HG02885 (cell line): ENCODE measurements at regions not wholly inside any gene's neighbourhood (a gene's known extent, or its start where the extent isn't known, plus 50 kb on each side); places are given as distances from the start of the nearest gene placed in this dataset.
"Not testable (repeated sequence)": the region's sequence is repeated elsewhere in the genome, so short reads cannot be mapped to it uniquely, and the experiment has no call there.

Source experiments
- ATAC-seq: cut with Tn5 transposase; IDR thresholded peaks from one replicate; pipeline ENCODE4 v1.9.1; 2021; ENCODE audit warnings: mild to moderate bottlenecking; ENCODE audit not compliant: unreplicated experiment, poor library complexity

- ATAC-seq = no peak
Measured at GRCh38 chr10:111545861-111546605, 469.2 kb downstream of the ADRA2A start.

DNA sequence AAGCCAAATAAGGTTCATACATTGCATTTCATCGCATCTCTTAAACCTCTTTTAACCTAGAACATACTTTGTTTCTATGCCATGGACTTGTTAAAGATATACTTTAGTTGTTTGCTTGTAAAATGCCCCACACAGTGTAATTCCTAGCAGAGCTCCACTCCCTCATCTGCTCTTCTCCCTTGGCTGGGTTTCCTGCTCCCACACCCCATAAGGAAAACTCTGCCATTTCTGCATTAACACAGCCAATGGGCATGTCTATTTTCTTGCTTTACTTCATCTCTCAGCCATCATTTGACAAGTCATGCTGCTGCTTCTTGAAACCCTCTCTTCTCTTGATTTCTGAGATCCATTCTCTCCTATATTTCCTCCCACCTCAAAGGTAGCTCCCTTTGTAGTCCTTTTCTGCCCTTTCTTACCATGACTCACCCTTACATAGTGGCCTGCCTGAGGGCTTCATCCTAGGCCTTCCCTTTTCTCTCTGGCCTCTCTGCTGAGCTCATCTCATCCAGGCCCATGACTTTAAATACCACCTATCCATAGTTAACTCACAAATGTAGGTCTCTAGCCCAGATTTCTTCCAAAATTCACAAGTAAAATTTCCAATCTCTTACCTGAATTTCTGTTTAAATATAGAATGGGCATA, 471.4 kb downstream of the ADRA2A start:
- ATAC-seq = no peak

DNA sequence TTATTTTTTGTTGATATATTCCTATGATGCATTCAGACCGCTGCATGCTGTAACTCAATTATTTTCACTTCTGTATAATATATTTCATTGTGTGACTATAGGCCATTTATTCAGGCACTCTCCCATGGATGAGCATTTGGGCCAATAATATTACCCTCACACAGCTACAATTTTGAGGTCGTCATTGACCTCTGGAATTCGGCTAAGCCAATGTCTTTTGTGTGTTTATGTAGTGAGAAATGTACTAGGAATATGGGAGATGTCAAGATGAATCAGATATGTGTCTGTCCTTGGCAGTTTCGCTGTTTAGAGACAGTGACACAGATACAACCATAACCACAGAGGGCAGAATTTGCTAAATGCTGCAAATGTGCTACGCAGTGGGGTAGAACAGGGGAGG, 474.2 kb downstream of the ADRA2A start:
- ATAC-seq = no peak

DNA sequence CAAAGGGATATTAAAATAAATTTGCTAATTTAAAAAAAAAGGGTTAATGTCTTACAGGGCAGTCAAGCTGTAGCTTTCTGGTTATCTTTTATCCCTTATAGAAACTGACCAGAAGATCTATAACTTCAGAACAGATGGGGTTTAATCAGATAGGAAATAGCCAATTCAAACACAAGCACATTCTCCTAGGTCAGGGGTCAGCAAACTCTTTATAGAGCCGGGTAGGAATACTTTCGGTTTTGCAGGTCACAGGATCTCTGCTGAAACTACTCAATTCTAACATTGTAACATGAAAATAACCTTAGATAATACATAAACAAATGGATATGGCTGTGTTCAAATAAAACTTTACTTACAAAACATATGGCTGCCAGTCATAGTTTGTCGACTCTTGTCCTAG, 479.8 kb downstream of the ADRA2A start:
- ATAC-seq = no peak

DNA sequence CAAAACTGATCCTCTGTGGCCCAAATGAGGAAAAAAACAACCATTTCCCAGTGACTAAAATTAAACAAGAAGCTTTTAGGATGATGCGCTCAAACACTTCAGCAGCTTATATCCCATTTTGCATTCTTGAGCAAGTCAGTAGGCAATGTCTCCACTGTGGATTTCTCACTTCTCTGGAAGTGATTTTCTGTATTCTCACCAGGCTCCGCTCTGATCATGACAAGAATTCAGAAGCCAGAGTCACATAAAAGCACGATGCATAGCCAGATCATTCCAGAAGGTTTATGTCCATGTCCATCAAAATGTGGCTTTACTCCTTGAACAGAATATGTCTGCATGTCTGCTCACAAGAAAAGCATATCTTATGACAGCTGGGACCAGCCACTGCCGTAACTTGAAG, 481.4 kb downstream of the ADRA2A start:
- ATAC-seq = no peak

- no peak for ATAC-seq
Measured at GRCh38 chr10:111560027-111560426, 483.2 kb downstream of the ADRA2A start.

DNA sequence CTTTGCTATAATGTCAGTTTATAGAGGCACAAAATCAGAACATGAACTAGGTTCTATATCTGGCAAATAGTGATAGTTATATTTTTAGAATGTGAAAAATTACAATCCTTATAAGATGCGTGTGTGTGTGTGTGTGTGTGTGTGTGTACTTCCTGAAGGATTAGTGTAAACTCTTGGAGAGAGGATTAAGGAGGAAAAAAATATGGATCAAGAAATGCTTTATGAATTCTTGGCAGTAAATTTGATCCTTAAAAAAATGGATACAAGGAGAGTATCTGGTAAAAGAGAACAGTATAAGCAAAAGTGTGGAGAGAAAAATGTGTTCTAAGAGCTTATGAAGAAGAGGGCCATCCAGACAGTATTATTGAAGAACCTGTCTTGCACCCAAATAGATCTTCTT, 484.3 kb downstream of the ADRA2A start:
- no peak for ATAC-seq

GRCh38 chr10:111565542-111565941, 488.7 kb downstream of the ADRA2A start:
- no peak for ATAC-seq

DNA sequence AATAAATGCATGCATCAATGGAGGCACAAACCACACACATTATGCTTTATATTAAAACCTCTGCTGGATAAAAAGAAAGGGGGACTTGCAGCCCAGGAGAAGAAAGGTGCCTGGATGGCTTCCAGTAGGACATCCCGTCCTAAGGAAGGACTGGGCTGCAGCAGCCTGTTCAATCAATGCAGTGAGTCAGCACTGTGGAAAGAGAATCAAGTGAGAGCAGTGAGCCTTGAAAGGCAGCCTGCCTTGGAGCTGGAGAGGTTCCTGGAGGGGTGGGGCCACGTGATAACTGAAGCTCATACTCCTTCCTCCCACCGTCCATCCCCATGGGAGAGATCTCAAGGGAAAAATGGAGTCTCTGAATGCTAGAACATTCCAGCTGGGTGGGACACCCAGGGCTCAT, 501.2 kb downstream of the ADRA2A start:
- no peak for ATAC-seq

GRCh38 chr10:111579473-111579872, 502.6 kb downstream of the ADRA2A start:
- ATAC-seq = no peak

- no peak for ATAC-seq
Measured at GRCh38 chr10:111590703-111591102, 513.9 kb downstream of the ADRA2A start.

- ATAC-seq = no peak
Measured at GRCh38 chr10:111593578-111593977, 516.7 kb downstream of the ADRA2A start.

DNA sequence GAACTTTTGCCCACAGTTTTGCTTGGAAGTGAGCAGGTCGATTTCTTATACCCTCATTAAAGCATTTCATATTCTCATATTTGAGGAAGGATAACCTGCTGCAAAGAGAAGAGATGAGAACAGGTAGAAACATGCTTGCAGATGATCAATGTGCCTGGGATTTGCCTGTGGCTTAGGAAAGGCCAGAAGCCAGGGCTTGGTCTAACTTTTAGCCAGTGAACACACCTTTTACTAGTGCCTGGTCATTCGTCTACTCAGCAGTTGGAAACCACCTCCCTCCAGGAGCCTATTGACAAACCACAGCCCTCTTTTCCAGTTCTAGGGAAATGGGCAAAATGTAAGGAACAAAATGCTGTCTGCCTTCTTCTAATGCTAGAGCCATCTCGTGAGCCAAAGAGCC, 518.3 kb downstream of the ADRA2A start:
- no peak for ATAC-seq

GRCh38 chr10:111598433-111599059, 521.7 kb downstream of the ADRA2A start:
- peak; percentile 96 for ATAC-seq

DNA sequence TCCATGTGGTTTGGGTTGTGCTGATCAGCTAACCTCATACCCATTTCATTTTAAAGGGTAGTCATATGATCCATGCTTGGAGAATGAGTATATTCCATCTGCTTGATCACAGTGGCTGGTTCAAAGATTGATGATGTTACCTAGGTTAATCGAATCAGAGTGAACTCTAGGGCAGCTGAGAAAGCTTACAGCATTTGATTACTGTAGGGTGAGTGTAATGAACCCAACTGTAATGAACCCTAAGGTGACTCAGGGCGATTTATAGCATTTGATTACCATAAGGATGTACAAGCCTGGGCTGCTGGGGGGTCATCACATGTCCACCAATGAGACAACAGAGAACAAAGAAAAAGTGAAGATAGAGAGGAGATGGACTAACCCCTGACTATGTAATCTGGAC, 523.1 kb downstream of the ADRA2A start:
- ATAC-seq = no peak

DNA sequence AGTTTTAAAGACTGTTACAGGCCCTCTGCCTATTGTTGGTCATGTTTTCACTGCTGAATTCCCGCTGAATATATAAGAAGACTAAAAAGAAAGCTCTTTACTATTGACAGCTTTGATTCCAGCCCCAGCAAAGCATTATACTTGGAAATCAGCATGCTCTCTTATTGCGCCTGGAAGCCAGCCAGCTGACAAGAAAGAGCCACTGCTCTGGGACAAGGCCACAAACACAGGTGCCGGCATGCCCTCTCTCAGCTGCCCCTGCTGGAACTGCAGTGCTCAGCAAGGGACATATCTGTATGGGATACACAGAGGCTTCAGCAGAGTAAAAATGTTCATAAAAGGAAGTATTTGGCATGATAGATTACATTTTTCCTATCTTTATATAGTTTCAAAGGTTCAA, 523.9 kb downstream of the ADRA2A start:
- no peak for ATAC-seq

- no peak for ATAC-seq
Measured at GRCh38 chr10:111612273-111612672, 535.4 kb downstream of the ADRA2A start.

DNA sequence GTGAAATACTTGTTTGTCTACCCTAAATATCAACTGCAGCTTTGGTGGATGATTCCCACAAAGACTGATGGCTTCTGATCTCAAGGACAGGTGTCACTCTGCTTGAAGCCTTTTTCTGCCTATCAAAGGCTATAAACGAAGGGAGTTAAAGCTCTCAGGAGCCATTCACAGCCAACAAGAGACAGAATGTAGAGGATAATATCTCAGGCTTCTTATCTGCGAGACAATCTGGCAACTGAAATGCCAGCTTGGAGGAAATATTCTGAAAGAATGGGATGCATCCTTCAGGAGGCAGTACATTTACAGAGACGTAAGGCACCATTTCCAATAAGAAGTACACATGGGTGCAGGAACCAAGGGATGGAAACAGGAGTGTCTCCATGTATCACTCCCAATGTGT, 549.4 kb downstream of the GPAM start:
- ATAC-seq = no peak

- ATAC-seq = no peak
Measured at GRCh38 chr10:111646021-111646420, 537.5 kb downstream of the GPAM start.

DNA sequence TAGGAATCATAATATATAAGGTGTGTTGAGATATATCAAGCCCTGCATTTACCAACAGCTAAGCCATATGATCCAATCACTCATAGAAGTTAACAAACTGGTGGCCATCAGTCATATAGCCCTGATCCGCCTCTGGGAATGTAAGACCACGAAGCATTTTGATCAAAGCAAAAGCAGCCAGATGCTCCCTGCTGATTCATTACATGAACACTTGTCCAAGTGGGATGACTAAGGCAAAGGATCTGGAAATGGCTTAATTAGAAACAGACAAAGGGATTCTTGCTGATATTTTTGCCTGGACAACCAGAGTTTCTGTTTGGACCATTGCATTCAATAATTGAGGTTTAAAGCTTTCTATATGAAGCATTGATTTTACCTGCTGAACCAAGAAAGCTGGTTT, 535.5 kb downstream of the GPAM start:
- no peak for ATAC-seq

DNA sequence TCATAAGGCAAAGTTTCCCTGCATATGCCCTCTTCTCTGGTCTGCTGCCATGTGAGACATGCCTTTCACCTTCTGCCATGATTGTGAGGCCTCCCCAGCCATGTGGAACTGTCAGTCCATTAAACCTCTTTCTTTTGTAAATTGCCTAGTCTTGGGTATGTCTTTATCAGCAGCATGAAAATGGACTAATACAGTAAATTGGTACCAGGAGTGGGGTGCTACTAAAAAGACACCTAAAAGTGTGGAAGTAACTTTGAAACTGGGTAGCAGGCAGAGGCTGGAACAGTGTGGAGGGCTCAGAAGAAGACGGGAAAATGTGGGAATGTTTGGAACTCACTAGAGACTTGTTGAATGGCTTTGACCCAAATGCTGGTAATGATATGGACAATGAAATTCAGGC, 534.5 kb downstream of the GPAM start:
- not testable (repeated sequence) for ATAC-seq

DNA sequence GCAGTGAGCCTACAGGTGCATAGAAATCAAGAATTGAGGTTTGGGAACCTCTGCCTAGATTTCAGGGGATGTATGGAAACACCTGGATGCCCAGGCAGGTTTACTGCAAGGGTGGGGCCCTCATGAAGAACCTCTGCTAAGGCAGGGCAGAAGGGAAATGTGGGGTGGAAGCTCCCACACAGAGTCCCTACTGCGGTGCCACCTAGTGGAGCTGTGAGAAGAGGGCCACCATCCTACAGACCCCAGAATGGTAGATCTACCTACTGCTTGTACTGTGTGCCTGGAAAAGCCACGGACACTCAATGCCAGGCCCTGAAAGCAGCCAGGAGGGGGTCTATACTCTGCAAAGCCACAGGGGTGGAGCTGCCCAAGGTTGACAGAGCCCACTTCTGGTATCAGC, 533.5 kb downstream of the GPAM start:
- no peak for ATAC-seq
